HEK293T (cell line): ENCODE measurements at regions not wholly inside any gene's neighbourhood (a gene's known extent, or its start where the extent isn't known, plus 50 kb on each side); places are given as distances from the start of the nearest gene placed in this dataset.

Experiments
- CTCF ChIA-PET: fragments of 350-600 bp; formaldehyde crosslinking; extraction: SDS; loops from one replicate; lab custom pipeline; 2021; ENCODE audit warnings: antibody characterized with exemption, inconsistent platforms; lab: Yijun Ruan, JAX
- POLR2A ChIA-PET: fragments of 350-600 bp; formaldehyde crosslinking; extraction: SDS; loops from one replicate; lab custom pipeline; 2020; ENCODE audit warnings: antibody characterized with exemption, inconsistent platforms; lab: Yijun Ruan, JAX
- DNase-seq: peaks from one replicate; pipeline ENCODE4 v3.0.0; 2012; ENCODE audit warnings: mixed read lengths; ENCODE audit errors: extremely low spot score
- ARNT ChIP-seq: fragments of 450-650 bp; IDR thresholded peaks from 2 replicates; pipeline ENCODE4 v1.6.1; 2017; ENCODE audit warnings: mild to moderate bottlenecking
- BHLHE40 ChIP-seq: fragments of 450-650 bp; IDR thresholded peaks from 2 replicates; pipeline ENCODE4 v1.6.1; 2016; ENCODE audit warnings: mild to moderate bottlenecking, moderate library complexity, borderline replicate concordance
- CTBP1 ChIP-seq: fragments of 450-650 bp; IDR thresholded peaks from 2 replicates; pipeline ENCODE4 v1.6.1; 2016; ENCODE audit warnings: borderline replicate concordance
- ELF4 ChIP-seq: fragments of 450-650 bp; IDR thresholded peaks from 2 replicates; pipeline ENCODE4 v1.6.1; 2017; ENCODE audit warnings: antibody characterized with exemption
- FOXA1 ChIP-seq: fragments of 450-650 bp; IDR thresholded peaks from 2 replicates; pipeline ENCODE4 v1.6.1; 2016; ENCODE audit warnings: mild to moderate bottlenecking
- FOXK2 ChIP-seq: fragments of 450-650 bp; IDR thresholded peaks from 2 replicates; pipeline ENCODE4 v1.6.1; 2016; ENCODE audit warnings: mild to moderate bottlenecking
- FOXM1 ChIP-seq: fragments of 450-650 bp; IDR thresholded peaks from 2 replicates; pipeline ENCODE4 v1.6.1; 2017; ENCODE audit warnings: mild to moderate bottlenecking, borderline replicate concordance
- HDGF ChIP-seq: fragments of 450-650 bp; IDR thresholded peaks from 2 replicates; pipeline ENCODE4 v1.6.1; 2017; ENCODE audit warnings: antibody characterized with exemption, borderline replicate concordance
- L3MBTL2 ChIP-seq: fragments of 450-650 bp; conservative IDR thresholded peaks from 2 replicates; pipeline ENCODE4 v1.6.1; 2016; ENCODE audit warnings: mild to moderate bottlenecking
- LEF1 ChIP-seq: fragments of 450-650 bp; IDR thresholded peaks from 2 replicates; pipeline ENCODE4 v1.6.1; 2017; ENCODE audit warnings: mild to moderate bottlenecking, borderline replicate concordance
- NFRKB ChIP-seq: fragments of 450-650 bp; IDR thresholded peaks from 2 replicates; pipeline ENCODE4 v1.6.1; 2016; ENCODE audit warnings: mild to moderate bottlenecking, moderate library complexity
- PKNOX1 ChIP-seq: fragments of 450-650 bp; IDR thresholded peaks from 2 replicates; pipeline ENCODE4 v1.6.1; 2016
- SP1 ChIP-seq: fragments of 450-650 bp; IDR thresholded peaks from 2 replicates; pipeline ENCODE4 v1.6.1; 2017
- SUZ12 ChIP-seq: fragments of 450-650 bp; IDR thresholded peaks from 2 replicates; pipeline ENCODE4 v1.6.1; 2016; ENCODE audit warnings: mild to moderate bottlenecking
- TARDBP ChIP-seq: fragments of 450-650 bp; IDR thresholded peaks from 2 replicates; pipeline ENCODE4 v1.6.1; 2016
- ZNF384 ChIP-seq: fragments of 450-650 bp; IDR thresholded peaks from 2 replicates; pipeline ENCODE4 v1.6.1; 2016

- CTCF ChIA-PET, result no interaction called here
- POLR2A ChIA-PET, result no interaction called here
- TF ChIP-seq FOXK2 (no peak), HDGF (no peak), FOXA1 (no peak), FOXM1 (no peak), SP1 (no peak)
- DNase-seq, result no peak
These were observed 154.9 kb downstream of the FTCDNL1 start for GRCh38 chr2:199696048-199696447.

- TF ChIP-seq ZNF384 (no peak), FOXM1 (no peak), CTBP1 (no peak)
- CTCF ChIA-PET, result no interaction called here
- POLR2A ChIA-PET, result no interaction called here
These were observed 157.1 kb downstream of the FTCDNL1 start for GRCh38 chr2:199693861-199694260.

GRCh38 chr2:199692489-199692888 is 158.5 kb downstream of the FTCDNL1 start:
- no peak for DNase-seq
- POLR2A ChIA-PET, result no interaction called here
- TF ChIP-seq TARDBP (no peak), FOXA1 (no peak), L3MBTL2 (no peak), ELF4 (no peak), FOXM1 (no peak), PKNOX1 (no peak), CTBP1 (no peak), SUZ12 (no peak), BHLHE40 (no peak), SP1 (no peak), ZNF384 (no peak), FOXK2 (no peak), HDGF (no peak), ARNT (no peak), NFRKB (no peak)
- CTCF ChIA-PET, result no interaction called here

More at GRCh38 chr2:199693861-199694260, 157.1 kb downstream of the FTCDNL1 start:
- DNase-seq, result no peak

- POLR2A ChIA-PET, result no interaction called here
- TF ChIP-seq FOXA1 (no peak), LEF1 (no peak), ZNF384 (no peak), HDGF (no peak), ARNT (no peak), PKNOX1 (no peak), L3MBTL2 (no peak)
- DNase-seq, result no peak
- CTCF ChIA-PET, result interaction anchor here (0.5 kb wide), 1 partner anchor 108 kb away, joined by 3 read pairs; no protein-coding TSS in a partner anchor
These were observed 160.8 kb downstream of the FTCDNL1 start for GRCh38 chr2:199690225-199690624.

- no peak for DNase-seq
- TF ChIP-seq NFRKB, result no peak
- CTCF ChIA-PET, result no interaction called here
- POLR2A ChIA-PET, result no interaction called here
These were observed 165.3 kb downstream of the FTCDNL1 start for GRCh38 chr2:199685669-199686068.

- ChIA-PET POLR2A (no interaction called here), CTCF (interaction anchor here (0.6 kb wide), 1 partner anchor 1236 kb away, joined by 3 read pairs; no protein-coding TSS in a partner anchor)
- DNase-seq, result no peak
- TF ChIP-seq ARNT (no peak), FOXM1 (no peak), FOXA1 (no peak), FOXK2 (no peak)
These were observed 166.2 kb downstream of the FTCDNL1 start for GRCh38 chr2:199684832-199685231.

- no peak for TF ChIP-seq CTBP1
- no peak for TF ChIP-seq ELF4
- no peak for TF ChIP-seq ZNF384
- no peak for TF ChIP-seq LEF1
- no peak for TF ChIP-seq BHLHE40
- TF ChIP-seq FOXM1, result no peak
- POLR2A ChIA-PET, result no interaction called here
- CTCF ChIA-PET, result interaction anchor here (0.6 kb wide), 1 partner anchor 1236 kb away, joined by 3 read pairs; no protein-coding TSS in a partner anchor
- DNase-seq, result no peak
These were observed 166.8 kb downstream of the FTCDNL1 start for GRCh38 chr2:199684168-199684567.

GRCh38 chr2:199682001-199682400 is 169.0 kb downstream of the FTCDNL1 start:
- CTCF ChIA-PET, result no interaction called here
- POLR2A ChIA-PET, result no interaction called here
- TF ChIP-seq LEF1 (no peak), FOXM1 (no peak), SUZ12 (no peak), FOXA1 (no peak), ZNF384 (no peak), SP1 (no peak), NFRKB (no peak), TARDBP (no peak)
- no peak for DNase-seq
